Upper lobe of left lung (tissue), 6 donors: ENCODE measurements at regions not wholly inside any gene's neighbourhood (a gene's known extent, or its start where the extent isn't known, plus 50 kb on each side); places are given as distances from the start of the nearest gene placed in this dataset.
"Not testable (repeated sequence)": the region's sequence is repeated elsewhere in the genome, so short reads cannot be mapped to it uniquely, and the experiment has no call there.

Experiments
- ATAC-seq, 2 donors: fragments of 200-7000 bp; cut with Tn5 transposase; one replicate each; pipeline ENCODE4 v1.9.1; 2022; ENCODE audit warnings: mild to moderate bottlenecking in 2 of 2, moderate library complexity in 2 of 2; ENCODE audit not compliant: low FRiP score in 2 of 2
- DNase-seq, 2 donors: peaks; one replicate each; pipeline ENCODE4 v3.0.0-alpha.2; 2019 to 2020
- H3K27ac ChIP-seq, 4 donors: fragments of 200-600 bp; sonication (generic); one replicate each; pipeline ENCODE4 v1.5.1; 2016 to 2019
- H3K27me3 ChIP-seq, 4 donors: fragments of 200-600 bp; sonication (generic); one replicate each; pipeline ENCODE4 v1.5.1; 2017 to 2019
- H3K36me3 ChIP-seq, 4 donors: fragments of 200-600 bp; sonication (generic); one replicate each; pipeline ENCODE4 v1.5.1; 2016 to 2019
- H3K4me1 ChIP-seq, 4 donors: fragments of 200-600 bp; sonication (generic); one replicate each; pipeline ENCODE4 v1.5.1; 2018 to 2019
- H3K4me3 ChIP-seq, 4 donors: fragments of 200-600 bp; sonication (generic); one replicate each; pipeline ENCODE4 v1.5.1; 2017 to 2019; ENCODE audit warnings: mild to moderate bottlenecking in 2 of 4, moderate library complexity in 1 of 4
- H3K9me3 ChIP-seq, 4 donors: fragments of 200-600 bp; sonication (generic); one replicate each; pipeline ENCODE4 v1.5.1; 2018 to 2019
- EP300 ChIP-seq, 4 donors: sonication (generic); formaldehyde crosslinking; IDR thresholded peaks; one replicate each; pipeline ENCODE4 v1.5.1; 2017; ENCODE audit warnings: antibody characterized with exemption in 4 of 4, control low read depth in 2 of 4
- POLR2A ChIP-seq, 4 donors: fragments of 450-650 bp; IDR thresholded peaks; one replicate each; pipeline ENCODE4 v1.5.1; 2016 to 2017; ENCODE audit warnings: antibody characterized with exemption in 4 of 4, mild to moderate bottlenecking in 2 of 4
- POLR2AphosphoS5 ChIP-seq, 2 donors: sonication (generic); formaldehyde crosslinking; IDR thresholded peaks; one replicate each; pipeline ENCODE4 v1.5.1; 2017; ENCODE audit warnings: antibody characterized with exemption in 2 of 2
- WGBS, 2 donors: methylation state at CpG; one replicate each; pipeline ENCODE4 v1.1.5; 2017 to 2018; 5-methylcytosine and 5-hydroxymethylcytosine counted together
- TF ChIP-seq, protein P1 (sequence below), 6 experiments: fragments of 450-650 bp in 4 of 6; fragments of 200-600 bp in 2 of 6; sonication (generic) in 2 of 6; IDR thresholded peaks; one replicate each; pipeline ENCODE4 v1.5.1; 2016 to 2019; ENCODE audit warnings: antibody characterized with exemption in 6 of 6
- donor health status: DM: no; HTN: no; CAD: no; lungs with moderate emphysema.
- donor health status: DM: no; HTN: yes; CAD: no; lungs with severe emphysema.

DNA sequence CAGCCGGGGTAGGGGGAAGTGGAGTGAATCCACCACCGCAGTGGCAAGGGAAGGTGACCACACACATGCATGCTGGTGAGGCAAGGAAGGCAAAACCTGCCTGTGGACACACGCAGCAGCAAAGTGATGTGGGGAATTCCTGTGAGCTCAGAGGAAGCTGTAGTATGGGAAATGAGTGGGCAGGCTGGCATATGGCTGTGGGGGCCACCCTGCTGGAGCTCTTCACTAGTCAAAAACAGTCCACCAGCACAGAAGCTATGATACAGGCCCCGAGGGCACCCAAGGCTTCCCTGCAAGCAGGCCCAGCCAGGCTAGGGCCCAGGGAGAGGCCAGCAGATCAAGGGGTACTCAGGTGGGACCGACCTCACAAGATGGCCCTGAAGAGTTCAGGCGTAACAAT lies 239.1 kb downstream of the CHM start:
- WGBS, 2 donors: 70 to 100% methylated on average over 3 to 5 of the region's 6 CpGs
- Histone ChIP-seq H3K27me3 (no peaks in the 10 kb centered on the region), H3K4me1 (no peaks in the 10 kb centered on the region), H3K27ac (no peak overlapping the region), H3K4me3 (no peak overlapping the region), H3K9me3 (peaks cover 0 to 21% (median 5%) of the 10 kb centered on the region in 4 donors), H3K36me3 (no peaks in the 10 kb centered on the region)
- DNase-seq: no peak
- ATAC-seq: no peak
- TF ChIP-seq, protein P1, sequence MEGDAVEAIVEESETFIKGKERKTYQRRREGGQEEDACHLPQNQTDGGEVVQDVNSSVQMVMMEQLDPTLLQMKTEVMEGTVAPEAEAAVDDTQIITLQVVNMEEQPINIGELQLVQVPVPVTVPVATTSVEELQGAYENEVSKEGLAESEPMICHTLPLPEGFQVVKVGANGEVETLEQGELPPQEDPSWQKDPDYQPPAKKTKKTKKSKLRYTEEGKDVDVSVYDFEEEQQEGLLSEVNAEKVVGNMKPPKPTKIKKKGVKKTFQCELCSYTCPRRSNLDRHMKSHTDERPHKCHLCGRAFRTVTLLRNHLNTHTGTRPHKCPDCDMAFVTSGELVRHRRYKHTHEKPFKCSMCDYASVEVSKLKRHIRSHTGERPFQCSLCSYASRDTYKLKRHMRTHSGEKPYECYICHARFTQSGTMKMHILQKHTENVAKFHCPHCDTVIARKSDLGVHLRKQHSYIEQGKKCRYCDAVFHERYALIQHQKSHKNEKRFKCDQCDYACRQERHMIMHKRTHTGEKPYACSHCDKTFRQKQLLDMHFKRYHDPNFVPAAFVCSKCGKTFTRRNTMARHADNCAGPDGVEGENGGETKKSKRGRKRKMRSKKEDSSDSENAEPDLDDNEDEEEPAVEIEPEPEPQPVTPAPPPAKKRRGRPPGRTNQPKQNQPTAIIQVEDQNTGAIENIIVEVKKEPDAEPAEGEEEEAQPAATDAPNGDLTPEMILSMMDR (IDR thresholded peaks at IDR 0.05): no peak
- TF ChIP-seq EP300 (IDR thresholded peaks at IDR 0.05) (no peak), POLR2AphosphoS5 (IDR thresholded peaks at IDR 0.05) (no peak), POLR2A (IDR thresholded peaks at IDR 0.05) (no peak)

DNA sequence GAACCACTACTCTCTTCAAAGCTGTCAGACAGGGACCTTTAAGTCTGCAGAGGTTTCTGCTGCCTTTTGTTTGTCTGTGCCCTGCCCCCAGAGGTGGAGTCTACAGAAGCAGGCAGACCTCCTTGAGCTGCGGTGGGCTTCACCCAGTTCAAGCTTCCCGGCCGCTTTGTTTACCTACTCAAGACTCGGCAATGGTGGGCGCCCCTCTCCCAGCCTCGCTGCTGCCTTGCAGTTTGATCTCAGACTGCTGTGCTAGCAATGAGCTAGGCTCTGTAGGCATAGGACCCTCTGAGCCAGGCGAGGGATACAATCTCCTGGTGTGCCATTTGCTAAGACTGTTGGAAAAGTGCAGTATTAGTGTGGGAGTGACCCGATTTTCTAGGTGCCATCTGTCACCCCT lies 275.0 kb downstream of the CHM start:
- 83% methylated on average over 8 of the region's 8 CpGs; no CpG with 5 or more reads in 1 of the 2 donors for WGBS, 2 donors

DNA sequence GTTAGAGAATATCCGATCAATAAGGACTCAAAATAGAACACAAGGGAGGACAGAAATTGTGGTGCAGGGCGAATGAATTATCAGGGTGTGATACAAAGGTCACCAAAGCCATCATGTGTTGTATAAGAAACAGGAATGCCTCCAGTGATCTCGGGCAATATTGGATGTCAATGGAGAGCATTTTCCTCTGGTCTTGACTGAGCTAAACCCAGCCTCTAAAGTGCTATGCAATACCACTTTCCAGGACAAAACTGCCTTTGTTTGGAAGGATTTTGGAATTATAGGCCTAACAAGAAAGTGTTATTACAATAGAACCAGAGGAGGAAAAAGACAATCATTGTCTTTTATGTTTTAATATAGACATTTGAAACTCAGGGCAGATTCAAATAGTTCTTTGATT lies 281.7 kb downstream of the CHM start:
- no peaks in the 10 kb centered on the region for H3K27me3 ChIP-seq
- ATAC-seq (no peak), DNase-seq (no peak)
- no peaks in the 10 kb centered on the region for H3K36me3 ChIP-seq
- 57 to 75% methylated on average over 3 of the region's 3 CpGs for WGBS, 2 donors
- no peak overlapping the region for H3K4me3 ChIP-seq
- no peaks in the 10 kb centered on the region for H3K4me1 ChIP-seq
- TF ChIP-seq POLR2A (IDR thresholded peaks at IDR 0.05): no peak
- TF ChIP-seq, protein P1 (IDR thresholded peaks at IDR 0.05): no peak
- TF ChIP-seq POLR2AphosphoS5 (IDR thresholded peaks at IDR 0.05): no peak
- TF ChIP-seq EP300 (IDR thresholded peaks at IDR 0.05): no peak
- no peak overlapping the region for H3K27ac ChIP-seq
- no peaks in the 10 kb centered on the region for H3K9me3 ChIP-seq

More for the DNA sequence above, 275.0 kb downstream of the CHM start:
- ATAC-seq, H3K9me3 ChIP-seq, H3K27me3 ChIP-seq, H3K27ac ChIP-seq, H3K36me3 ChIP-seq, H3K4me3 ChIP-seq, H3K4me1 ChIP-seq, DNase-seq: not testable (repeated sequence)

DNA sequence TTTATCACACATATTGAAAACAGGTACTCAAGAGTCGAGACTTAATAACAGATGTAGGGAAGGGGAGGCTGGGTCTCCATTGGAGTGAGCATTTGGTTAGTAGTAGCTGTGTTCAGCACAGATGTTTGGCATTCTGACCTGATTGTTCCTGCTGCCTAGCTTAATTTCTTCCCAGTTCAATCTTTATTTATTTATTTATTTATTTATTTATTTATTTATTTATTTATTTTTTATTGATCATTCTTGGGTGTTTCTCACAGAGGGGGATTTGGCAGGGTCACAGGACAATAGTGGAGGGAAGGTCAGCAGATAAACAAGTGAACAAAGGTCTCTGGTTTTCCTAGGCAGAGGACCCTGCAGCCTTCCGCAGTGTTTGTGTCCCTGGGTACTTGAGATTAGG lies 324.3 kb downstream of the CHM start:
- H3K4me3 ChIP-seq, H3K36me3 ChIP-seq, ATAC-seq, H3K9me3 ChIP-seq, H3K27me3 ChIP-seq, H3K27ac ChIP-seq, H3K4me1 ChIP-seq, DNase-seq: not testable (repeated sequence)
- 97 to 100% methylated on average over 1 to 2 of the region's 2 CpGs for WGBS, 2 donors

DNA sequence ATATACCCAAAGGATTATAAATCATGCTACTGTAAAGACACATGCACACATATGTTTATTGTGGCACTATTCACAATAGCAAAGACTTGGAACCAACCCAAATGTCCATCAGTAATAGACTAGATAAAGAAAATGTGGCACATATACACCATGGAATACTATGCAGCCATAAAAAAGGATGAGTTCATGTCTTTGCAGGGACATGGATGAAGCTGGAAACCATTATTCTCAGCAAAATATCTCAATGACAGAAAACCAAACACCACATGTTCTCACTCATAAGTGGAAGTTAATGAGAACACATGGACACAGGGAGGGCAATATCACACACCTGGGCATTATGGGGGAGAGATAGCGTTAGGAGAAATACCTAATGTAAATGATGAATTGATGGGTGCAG lies 323.8 kb upstream of the POF1B start:
- H3K9me3 ChIP-seq, H3K36me3 ChIP-seq: not testable (repeated sequence)
- 70 to 100% methylated on average over 1 of the region's 1 CpG for WGBS, 2 donors

DNA sequence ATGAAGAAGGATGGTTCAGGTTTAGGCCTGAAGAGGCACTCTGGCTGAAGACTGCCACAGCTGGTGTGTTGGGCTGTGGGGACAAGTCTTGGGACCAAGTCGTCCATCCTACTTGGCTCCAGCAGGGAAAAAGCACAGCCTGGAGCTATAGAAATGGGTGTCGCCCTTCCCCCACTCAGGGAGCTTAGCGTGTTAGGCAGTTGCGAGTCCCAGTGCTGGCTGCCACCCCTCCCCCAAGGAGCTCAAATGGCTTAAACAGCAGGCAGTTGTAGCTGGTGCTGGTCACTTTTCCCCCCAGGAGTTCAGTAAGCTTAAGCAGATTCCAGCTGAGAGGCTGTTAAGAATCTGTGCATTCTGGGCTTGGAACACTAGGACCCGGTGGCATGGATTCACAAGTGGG lies 319.5 kb upstream of the POF1B start:
- Histone ChIP-seq H3K4me1 (no peaks in the 10 kb centered on the region), H3K27ac (no peak overlapping the region), H3K9me3 (no peaks in the 10 kb centered on the region), H3K4me3 (no peak overlapping the region), H3K36me3 (no peaks in the 10 kb centered on the region), H3K27me3 (no peaks in the 10 kb centered on the region)
- TF ChIP-seq POLR2AphosphoS5 (IDR thresholded peaks at IDR 0.05) (no peak), POLR2A (IDR thresholded peaks at IDR 0.05) (no peak), EP300 (IDR thresholded peaks at IDR 0.05) (no peak)
- TF ChIP-seq, protein P1 (IDR thresholded peaks at IDR 0.05): no peak
- DNase-seq (no peak), ATAC-seq (no peak)
- 65% methylated on average over 5 of the region's 5 CpGs; no CpG with 5 or more reads in 1 of the 2 donors for WGBS, 2 donors

More for the DNA sequence above, 323.8 kb upstream of the POF1B start:
- ATAC-seq, H3K27ac ChIP-seq, H3K4me3 ChIP-seq, DNase-seq, H3K4me1 ChIP-seq, H3K27me3 ChIP-seq: not testable (repeated sequence)
